ENCODE measurements at regions not wholly inside any gene's neighbourhood (a gene's known extent, or its start where the extent isn't known, plus 50 kb on each side); places are given as distances from the start of the nearest gene placed in this dataset.
"Not testable (repeated sequence)": the region's sequence is repeated elsewhere in the genome, so short reads cannot be mapped to it uniquely, and the experiment has no call there.

DNA sequence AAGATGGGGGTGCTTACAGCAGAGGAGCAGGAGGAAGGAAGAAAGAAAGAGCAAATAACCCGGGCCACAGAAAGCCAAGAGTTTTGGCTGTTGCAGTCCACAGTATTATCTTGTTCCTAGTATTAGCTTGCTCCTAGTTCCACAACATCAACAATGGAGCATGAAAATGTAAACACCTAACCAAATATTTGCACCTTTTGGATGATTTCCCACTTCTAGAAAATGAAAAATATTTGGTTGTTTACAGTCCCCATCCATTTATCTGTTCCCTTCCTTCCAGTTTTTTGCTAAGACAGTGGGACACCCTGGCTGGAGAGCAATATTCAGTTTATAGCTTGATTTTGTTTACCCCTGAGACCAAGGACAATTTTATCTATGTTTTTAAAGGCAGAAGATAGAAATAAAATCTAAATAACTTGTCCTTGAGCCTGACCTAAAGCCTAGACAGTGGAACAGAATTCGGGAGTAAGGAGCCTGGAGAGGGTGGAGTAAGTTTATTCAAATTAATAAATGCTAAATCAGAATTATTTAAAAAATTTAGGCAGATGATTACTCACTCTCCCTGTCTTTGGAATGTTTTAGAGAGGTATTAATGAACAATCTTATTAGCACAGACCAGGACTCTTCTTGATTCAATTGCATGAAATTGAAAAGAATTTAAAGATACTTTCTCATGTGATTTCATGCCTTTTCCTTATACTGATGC lies 51.6 kb downstream of the RESF1 start:
- no peak for DNase-seq (ENCODE audit: low read depth)

DNA sequence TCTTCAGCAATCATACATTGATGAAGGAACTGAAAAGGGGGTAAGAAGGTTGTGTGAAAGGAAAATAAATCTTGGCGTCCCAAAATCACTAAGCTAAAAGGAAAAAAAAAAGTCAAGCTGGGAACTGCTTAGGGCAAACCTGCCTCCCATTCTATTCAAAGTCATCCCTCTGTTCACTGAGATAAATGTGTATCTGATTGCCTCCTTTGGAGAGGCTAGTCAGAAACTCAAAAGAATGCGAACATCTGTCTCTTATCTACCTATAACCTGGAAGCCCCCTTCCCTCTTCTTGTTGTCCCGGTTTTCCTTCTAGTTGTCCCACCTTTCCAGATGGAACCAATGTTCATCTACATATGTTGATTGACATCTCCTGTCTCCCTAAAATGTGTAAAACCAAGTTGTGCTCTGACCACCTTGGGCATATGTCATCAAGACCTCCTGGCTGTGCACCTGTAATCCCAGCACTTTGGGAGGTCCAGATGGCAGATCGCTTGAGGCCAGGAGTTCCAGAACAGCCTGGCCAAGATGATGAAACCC lies 53.1 kb downstream of the RESF1 start:
- no peak for DNase-seq (ENCODE audit: low read depth)

DNA sequence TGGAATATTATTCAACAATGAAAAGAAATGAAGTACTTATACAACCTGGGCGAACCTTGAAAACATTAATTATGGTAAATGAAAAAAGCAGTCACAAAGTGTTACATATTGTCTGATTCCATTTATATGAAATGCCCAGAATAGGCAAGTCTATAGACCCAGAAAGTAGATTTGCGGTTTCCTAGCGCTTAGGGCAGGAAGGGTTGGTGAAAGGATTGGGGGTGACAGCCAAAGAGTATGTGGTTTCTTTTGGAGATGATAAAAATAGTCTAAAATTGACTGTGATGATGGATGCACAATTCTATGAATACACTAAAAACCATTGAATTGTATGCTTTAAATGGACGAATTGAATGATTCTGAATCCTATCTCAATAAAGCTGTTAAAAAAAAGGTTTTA lies 55.8 kb downstream of the RESF1 start:
- no peak for DNase-seq (ENCODE audit: low read depth)

DNA sequence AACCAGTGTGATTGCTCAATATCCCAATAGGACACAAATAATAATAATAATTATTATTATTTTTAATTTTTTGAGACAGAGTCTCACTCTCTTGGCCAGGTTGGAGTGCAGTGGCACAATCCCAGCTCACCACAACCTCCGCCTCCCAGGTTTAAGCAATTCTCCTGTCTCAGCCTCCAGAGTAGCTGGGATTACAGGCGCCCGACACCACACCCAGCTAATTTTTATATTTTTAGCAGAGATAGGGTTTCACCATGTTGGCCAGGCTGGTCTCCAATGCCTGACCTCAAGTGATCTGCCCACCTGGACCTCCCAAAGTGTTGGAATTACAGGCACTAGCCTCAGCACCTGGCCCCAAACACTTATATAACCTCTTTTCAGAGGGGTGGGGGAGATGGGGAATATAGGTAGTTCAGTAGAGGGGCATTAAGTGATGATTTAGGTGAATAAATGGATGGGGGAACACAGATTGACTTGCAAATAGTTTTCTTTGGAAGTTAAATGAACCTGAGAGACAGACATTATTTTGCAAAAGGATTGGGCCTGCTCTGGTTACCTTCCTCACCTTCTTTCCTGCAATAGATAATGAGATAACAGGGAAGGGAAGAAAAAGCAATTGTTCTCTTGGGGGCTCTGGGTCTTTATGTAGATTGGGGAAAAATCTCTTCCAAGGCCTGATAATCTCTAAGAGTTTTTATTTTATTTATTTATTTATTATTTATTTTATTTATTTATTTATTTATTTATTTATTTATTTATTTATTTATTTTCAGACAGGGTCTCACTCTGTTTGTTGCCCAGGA lies 57.7 kb downstream of the RESF1 start:
- no peak for DNase-seq (ENCODE audit: low read depth)

DNA sequence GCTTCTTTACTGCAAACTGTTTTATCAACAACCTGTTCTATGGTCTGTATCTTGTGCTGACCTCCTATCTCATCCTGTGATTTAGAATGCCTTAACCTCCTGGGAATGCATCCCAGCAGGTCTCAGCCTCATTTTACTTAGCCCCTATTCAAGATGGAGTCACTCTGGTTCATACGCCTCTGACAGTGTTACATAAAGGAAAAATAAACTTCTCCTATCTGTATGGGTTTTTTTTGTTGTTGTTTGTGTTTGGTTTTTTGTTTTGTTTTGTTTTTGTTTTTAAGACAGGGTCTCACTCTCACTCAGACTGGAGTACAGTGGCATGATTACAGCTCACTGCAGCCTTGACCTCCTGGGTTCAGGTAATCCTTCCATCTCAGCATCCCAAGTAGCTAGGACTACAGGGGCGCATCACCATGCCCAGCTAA lies 62.1 kb downstream of the RESF1 start:
- no peak for DNase-seq (ENCODE audit: low read depth)

DNA sequence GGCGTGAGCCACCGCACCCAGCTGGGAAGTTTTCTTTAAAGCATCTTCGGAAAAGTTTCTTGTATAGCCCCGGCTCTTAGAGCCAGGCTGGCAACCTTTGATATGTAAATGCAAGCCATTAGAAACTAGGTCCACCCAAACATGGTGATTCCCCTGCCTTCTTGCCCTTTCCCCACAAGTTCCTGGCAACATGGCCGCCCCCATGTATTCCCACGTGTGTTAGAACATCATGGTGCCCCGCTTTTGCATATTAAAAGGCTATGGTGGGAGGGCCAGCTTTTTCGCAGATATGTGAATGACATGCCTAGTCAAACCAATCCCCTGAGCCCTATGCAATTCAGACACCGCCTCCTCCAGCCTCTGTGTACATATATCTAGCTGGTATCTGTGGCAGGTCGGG lies 63.2 kb downstream of the RESF1 start:
- DNase-seq (ENCODE audit: low read depth) = not testable (repeated sequence)

DNA sequence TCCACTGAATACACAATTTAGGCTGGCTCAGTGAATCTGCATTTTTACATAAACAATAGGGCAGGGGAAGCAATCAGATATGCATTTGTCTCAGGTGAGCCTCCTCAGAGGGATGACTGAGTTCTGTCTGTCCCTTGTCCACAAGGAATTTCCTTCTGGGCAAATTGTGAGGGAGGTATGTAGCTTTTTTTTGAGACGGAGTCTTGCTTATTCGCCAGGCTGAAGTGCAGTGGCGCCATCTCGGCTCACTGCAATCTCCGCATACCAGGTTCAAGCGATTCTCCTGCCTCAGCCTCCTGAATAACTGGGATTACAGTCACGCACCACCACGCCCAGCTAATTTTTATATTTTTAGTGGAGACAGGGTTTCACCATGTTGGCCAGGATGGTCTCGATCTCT lies 64.6 kb downstream of the RESF1 start:
- DNase-seq (ENCODE audit: low read depth) = not testable (repeated sequence)

DNA sequence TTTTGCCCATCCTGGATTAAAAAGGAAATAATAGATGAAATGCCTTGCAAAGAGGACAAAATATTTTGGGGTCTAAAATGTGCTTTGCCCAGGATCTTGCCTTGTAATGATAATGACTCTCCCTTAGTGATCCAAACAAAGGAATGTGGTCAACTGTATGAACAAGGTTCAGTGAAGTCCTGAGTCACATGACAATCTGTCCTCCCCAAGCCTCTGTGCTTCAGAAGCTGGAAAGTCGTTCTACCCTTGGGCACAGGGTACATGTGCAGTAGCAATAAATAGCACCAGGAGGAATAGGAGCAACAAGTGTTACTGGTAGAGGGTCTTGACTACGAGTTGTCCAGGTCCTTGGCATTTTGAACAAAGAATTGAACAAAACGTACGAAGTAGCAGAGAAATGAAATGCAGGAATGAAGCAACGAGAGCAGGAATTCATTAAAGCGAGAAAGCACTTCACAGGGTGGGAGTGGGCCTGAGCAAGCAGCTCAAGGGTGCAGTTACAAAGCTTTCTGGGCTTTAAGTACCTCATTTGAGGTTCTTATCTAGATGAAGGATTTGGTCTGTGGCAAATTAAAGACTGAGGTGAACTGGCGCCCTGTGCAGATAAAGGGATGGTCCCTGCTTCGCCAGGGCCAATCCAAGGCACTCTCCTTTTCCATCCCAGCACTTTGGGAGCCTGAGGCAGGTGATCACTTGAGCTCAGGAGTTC lies 65.8 kb downstream of the RESF1 start:
- DNase-seq (ENCODE audit: low read depth) = no peak

DNA sequence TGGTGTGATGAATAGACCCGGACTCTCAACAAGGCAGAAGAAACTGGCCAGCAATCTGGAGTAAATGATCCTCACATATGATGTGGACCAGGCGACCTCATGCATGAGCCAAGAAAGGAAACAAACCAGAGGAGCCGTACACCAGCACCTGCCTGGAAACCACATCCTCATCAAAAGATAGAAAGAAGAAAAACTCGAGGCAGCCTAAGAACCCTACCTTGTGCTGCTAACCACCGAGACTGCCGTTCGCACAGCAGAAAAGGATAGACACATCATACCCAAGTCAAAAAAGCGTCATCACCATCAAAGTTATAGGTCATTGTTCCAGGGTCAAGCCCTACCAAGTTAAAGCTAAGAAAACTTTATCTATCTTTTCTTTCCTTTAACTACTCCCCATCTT lies 66.7 kb downstream of the RESF1 start:
- no peak for DNase-seq (ENCODE audit: low read depth)

DNA sequence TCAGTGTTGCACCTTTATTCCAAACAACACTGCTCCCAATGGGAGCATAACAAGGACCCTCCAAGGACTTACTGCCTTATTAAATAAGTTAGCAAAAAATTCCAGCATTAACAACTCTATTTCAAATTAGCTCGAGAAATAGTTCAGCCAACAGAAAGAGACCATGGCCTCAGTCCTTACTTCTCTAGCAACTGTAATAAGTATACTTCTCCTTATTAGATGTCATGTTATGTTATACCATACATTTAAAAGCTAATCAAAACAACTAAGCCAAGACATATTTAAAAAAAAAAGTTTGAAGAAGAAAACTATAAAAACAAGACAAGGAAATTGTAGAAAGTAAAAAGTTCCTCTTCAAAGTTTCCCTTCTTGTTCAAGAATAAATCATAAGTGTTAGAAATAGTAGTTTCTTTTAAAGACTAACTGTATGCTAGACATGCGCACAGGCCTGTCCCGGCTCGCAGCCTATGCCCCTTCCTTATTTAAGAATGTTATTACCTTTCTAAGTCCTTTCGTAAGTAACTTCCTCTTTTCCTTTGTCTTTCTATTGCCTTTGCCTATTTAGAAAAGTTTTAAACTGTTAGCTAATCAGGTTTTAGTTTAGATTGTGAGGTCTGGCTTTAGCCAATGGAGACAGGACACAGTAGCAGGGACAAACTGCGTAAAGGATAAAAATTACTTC lies 68.6 kb downstream of the RESF1 start:
- no peak for DNase-seq (ENCODE audit: low read depth)

DNA sequence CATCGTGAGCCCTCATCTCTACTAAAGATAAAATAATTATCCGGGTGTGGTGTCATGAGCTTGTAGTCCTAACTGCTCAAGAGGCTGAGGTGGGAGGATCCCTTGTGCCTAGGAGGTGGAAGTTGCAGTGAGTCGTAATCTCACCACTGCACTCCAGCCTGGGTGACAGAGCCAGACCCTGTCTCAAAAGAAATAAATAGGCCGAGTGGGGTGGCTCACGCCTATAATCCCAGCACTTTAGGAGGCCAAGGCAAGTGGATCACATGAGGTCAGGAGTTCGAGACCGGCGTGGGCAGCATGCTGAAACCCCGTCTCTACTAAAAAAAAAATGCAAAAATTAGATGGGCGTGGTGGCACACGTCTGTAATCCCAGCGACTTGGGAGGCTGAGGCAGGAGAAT lies 70.9 kb downstream of the RESF1 start:
- no peak for DNase-seq (ENCODE audit: low read depth)

DNA sequence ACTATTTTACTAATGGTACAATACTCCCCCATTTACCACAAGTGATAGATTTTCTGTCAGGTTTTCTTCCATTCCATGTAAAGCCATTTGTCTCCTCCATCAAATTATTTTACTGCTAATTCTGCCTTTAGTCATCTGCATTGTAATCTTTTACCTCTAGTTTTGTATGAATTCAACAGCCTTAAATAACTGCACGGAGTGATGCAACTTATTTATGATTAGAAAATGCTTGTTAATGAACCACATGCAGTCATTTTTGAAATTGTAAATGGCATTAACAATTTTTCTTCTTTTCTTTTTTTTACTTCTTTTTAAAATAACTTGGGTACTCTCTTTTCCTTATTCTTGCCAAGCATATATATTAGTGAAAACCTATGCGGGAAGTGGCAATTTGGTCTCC lies 71.5 kb downstream of the RESF1 start:
- DNase-seq (ENCODE audit: low read depth) = no peak

DNA sequence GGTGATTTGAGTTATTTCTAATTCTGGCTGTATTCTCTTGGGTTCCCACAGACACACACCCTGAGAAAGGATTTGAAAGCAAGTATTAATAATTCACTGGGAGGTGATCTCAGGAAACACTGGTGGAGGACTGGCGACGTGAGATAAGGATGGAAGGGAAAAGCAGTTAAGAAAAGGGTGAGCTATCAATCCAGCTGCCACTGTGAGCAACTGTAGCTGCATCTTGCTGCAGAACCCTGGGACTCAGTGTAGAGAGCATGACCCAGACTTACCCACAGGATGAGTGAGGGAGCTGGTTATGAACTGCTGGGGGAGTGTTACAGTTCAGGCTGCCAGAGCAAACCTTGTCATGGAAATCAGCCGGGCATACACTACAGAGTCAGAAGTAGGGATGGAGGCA lies 71.9 kb downstream of the RESF1 start:
- DNase-seq (ENCODE audit: low read depth) = no peak

DNA sequence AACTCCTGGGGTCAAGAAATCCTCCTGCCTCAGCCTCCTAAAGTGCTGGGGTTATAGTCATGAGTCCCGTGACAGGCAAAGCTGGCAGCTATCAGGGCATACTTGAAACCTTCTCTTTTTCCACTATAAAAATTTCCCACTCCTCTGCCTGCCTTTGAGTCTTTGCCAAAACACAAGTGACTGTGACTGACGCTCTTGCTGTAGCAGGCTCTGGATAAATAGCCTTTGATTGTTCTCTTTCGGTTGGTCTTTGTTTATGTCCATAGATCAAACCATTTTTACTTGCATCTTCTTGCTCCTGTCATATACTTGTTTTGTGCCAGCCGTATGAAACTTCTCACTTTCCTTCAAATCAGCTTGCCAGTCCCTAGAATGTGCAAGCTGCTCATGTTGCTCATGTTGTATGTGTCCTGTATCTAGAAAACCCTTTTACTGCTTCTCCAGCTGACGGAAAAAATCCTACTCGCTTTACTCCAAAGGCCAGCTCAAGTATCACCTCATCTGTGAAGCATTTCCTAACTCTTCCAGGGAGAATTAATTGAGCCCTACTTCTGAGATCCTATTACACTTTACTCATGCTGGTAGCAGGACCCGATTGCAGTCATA lies 73.1 kb downstream of the RESF1 start:
- no peak for DNase-seq (ENCODE audit: low read depth)

DNA sequence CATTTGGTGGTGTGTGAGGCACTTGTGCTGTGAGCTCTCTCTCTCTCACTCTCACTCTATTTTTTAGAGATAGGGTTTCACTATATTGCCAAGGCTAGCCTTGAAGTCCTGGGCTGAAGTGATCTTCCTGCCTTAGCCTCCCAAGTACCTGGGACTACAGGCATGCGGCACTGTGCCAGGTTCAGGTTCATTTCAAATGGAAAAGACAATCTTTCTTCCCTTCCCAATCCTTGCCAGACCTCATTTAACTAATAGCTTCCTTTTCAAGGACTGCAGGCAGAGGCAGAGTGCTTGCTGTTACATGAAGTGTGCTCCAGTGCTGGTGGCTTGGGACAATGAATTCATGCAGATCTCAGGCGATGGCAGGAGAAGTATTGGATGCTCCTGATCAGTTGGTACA lies 73.2 kb upstream of the BICD1 start:
- no peak for DNase-seq (ENCODE audit: low read depth)

DNA sequence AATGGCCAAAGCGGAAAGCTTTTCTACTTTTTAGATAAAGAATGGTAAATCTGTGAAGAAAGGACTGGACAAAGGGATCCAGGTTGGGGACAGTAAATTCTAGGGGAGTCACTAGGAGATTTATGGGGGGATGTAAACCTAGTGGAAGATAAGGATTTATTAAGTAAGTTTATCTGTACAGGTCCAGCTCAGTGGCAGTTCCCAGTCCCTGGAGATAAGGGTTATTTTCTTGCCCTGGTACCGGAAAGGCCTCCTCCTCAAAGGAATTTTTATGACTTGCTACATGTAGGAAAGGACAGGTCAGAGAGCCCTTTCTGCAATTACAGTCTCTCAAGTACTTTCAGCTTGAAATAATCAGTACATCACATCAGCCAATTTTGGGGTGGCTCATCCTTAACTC lies 72.6 kb upstream of the BICD1 start:
- DNase-seq (ENCODE audit: low read depth) = no peak

DNA sequence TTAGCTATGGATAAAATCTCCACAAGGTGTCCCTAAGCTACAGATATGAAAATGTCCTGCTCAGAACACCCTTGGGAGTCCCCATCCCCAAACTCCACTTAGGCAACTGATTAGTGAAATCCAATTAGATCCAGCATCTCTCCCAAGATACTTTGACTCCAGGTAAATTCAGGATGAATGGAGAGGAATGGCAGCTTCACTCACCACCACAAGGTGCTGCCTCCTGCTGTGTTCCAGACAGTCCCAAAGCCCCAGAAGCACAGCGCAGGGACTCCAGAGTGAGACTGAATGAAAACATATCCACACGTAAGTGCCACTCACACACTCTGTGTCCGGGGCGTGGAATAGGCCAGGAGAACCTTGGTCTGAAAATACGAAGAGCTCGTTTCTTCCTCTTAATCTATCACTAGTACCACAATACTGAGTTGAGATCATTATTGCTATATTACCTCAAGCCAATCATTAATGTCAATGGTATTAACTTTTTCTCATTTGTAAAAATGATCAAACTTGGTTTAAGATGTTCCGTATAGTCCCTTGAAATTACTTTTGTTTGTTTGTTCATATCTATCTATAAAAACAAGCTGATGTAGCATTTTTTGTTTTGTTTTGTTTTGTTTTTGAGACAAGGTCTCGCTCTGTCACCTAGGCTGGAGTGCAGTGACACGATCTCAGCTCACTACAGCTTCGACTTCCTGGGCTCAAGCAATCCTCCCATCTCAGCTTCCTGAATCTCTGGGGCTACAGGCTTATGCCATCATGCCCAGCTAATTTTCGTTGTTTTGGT lies 70.0 kb upstream of the BICD1 start:
- DNase-seq (ENCODE audit: low read depth) = no peak

DNA sequence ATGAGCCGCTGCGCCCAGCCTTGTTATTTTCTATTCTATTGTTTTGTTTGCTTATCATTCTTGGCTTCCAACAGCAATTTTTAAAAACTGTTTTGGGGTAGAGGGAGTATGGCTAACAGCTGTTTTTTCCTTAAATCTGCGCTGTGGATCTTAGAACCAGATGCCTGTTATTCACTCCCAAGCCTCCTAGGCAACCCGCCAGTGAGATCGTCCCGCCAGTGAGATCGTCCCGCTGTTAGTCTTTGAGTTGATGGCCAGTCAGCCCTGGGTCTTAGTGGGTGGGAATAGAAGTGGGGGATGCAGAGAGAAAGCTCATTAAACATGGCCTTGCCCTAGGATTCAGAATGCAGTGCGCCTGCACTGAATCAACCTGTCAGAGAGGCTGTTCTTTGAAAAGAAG lies 67.3 kb upstream of the BICD1 start:
- no peak for DNase-seq (ENCODE audit: low read depth)

DNA sequence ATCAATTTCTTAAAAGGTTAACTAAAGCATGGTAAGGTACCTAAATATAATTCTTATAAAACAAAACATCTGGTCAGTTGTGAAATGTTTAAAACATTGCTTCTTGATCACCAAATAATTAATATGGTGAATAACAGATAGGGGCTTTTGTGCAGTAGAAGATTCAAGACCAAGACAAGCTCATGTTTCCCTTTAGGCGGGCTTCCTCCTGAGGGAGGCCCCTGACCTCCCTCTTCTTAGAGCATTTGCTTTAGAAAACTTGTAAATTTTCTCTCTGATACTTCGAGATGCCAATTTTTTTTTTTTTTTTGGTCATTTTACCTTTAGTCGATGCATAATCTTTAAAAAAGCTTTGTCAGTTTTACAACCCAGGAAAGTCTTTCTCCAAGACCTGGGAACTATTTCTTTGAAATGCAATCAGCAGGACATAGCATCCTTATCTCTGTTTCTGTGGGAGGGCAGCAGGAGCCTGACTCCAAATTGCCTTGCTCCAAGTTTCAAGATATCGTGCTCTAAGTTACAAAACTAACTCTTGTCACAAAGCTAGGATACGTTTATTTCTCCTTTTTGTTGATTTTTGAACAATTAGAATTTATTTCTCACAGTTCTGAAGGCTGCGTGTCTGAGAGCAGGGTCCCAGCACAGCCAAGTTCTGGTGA lies 66.6 kb upstream of the BICD1 start:
- DNase-seq (ENCODE audit: low read depth) = no peak

DNA sequence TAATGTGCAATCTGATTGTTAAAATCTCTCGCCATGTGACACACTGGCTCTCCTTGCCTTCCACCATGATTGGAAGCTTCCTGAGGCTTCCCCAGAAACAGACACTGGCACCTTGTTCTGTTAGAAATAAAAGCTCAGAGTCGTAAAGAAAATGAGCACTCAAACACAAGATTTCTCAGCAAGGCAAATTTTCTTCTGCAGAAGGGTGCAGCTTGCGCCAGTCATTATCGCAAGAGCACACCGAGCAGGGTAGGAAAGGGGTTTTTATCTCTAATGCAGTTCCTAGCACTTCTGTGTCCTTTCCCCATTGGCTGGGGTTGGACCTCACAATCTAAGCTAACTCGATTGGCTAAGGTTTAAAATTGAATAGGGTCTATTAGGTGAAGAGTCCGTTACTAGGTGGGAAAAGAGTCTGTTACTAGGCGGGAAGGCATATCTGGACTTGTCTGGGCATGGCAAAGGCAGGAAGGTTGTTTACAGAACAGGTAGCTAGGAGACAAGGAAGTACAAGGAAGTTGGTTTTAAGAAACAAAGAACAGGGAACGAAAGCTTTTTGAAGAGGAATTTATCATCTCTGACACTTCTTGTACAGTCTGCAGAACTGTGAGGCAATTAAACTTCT lies 62.6 kb upstream of the BICD1 start:
- no peak for DNase-seq (ENCODE audit: low read depth)
